ENCODE measurements at regions not wholly inside any gene's neighbourhood (a gene's known extent, or its start where the extent isn't known, plus 50 kb on each side); places are given as distances from the start of the nearest gene placed in this dataset.

DNA sequence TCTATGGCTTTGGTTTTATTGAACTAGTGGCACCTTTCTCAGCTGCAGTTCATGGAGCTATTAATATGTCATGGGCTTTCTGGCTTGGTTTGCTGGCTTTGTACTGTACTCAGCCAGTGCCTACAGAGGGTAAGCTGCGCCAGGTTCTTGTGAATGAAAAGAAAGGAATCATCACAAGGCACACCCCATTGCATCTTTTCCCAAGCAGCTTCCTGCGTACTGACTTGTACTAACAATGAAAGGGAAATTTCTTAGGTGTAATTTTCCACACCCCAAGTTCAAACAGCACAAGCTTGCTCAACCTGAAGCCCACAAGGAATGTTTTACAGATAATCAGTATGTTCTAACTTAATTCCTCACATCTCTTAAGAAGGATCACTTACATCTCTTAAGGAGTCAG is 78.0 kb upstream of the TNFSF18 start:
- TF ChIP-seq, protein P1, sequence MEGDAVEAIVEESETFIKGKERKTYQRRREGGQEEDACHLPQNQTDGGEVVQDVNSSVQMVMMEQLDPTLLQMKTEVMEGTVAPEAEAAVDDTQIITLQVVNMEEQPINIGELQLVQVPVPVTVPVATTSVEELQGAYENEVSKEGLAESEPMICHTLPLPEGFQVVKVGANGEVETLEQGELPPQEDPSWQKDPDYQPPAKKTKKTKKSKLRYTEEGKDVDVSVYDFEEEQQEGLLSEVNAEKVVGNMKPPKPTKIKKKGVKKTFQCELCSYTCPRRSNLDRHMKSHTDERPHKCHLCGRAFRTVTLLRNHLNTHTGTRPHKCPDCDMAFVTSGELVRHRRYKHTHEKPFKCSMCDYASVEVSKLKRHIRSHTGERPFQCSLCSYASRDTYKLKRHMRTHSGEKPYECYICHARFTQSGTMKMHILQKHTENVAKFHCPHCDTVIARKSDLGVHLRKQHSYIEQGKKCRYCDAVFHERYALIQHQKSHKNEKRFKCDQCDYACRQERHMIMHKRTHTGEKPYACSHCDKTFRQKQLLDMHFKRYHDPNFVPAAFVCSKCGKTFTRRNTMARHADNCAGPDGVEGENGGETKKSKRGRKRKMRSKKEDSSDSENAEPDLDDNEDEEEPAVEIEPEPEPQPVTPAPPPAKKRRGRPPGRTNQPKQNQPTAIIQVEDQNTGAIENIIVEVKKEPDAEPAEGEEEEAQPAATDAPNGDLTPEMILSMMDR (IDR thresholded peaks at IDR 0.05; ENCODE audit: unreplicated experiment) = no peak
- H3K27me3 Mint-ChIP-seq (ENCODE audit: unreplicated experiment) = no peaks in the 10 kb centered on the region

DNA sequence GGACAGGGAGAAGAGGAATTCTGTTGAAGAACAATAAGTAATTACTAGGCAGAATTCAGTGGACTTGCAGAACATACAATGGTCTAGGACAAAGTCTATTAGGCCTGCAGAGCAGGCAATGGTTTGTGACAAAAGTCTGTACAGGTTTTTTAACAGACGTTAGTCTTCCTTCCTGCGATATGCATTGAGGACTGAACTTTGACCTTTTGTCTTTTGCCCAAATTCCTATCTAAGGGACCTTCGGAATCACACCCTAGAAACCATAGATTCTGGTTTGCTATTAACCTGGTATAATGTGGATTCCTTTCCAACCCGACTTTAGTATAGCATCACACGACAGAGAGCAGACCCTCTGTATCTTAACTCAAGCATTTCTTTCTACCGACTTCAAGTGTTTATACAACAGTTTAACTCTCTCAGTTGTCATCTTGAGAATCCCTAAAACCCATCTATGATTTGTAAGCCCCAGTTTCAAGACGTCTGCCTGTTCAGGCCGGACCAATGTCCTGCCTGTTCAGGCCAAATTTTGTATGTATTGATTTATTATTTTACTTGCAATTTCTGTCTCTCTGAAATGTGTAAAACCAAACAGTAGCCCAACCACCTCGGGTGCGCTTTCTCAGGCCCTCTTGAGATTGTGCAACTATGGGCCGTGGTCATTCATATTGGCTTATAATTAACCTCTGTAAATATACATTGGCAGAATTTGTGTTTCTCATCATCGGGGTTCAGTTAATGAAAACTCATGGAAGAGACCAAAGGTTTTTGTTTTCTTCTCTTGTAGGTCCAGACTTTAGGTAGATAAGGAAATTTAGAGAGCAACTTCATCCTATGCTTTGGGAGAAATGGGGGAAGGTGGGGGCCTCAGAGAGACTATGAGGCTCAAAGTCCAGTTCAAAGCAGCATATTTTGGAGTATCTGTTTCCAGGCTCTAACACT is 76.9 kb upstream of the TNFSF18 start:
- H3K4me3 Mint-ChIP-seq (ENCODE audit: unreplicated experiment) = no peak overlapping the region
- H3K36me3 Mint-ChIP-seq (ENCODE audit: low read depth, unreplicated experiment) = no peaks in the 10 kb centered on the region
- peaks cover 11% of the 10 kb centered on the region for H3K4me1 Mint-ChIP-seq (ENCODE audit: unreplicated experiment)
- no peaks in the 10 kb centered on the region for H3K27me3 Mint-ChIP-seq (ENCODE audit: unreplicated experiment)
- H3K9me3 Mint-ChIP-seq (ENCODE audit: unreplicated experiment) = no peaks in the 10 kb centered on the region
- no peak for DNase-seq (ENCODE audit: low spot score)
- H3K27ac Mint-ChIP-seq (ENCODE audit: unreplicated experiment) = no peak overlapping the region
- TF ChIP-seq, protein P1 (IDR thresholded peaks at IDR 0.05; ENCODE audit: unreplicated experiment) = no peak

More for the DNA sequence above, 78.0 kb upstream of the TNFSF18 start:
- H3K36me3 Mint-ChIP-seq (ENCODE audit: low read depth, unreplicated experiment) = no peaks in the 10 kb centered on the region
- H3K9me3 Mint-ChIP-seq (ENCODE audit: unreplicated experiment) = no peaks in the 10 kb centered on the region
- H3K4me1 Mint-ChIP-seq (ENCODE audit: unreplicated experiment) = no peaks in the 10 kb centered on the region
- H3K4me3 Mint-ChIP-seq (ENCODE audit: unreplicated experiment) = no peak overlapping the region
- H3K27ac Mint-ChIP-seq (ENCODE audit: unreplicated experiment) = no peak overlapping the region
- DNase-seq (ENCODE audit: low spot score) = no peak

DNA sequence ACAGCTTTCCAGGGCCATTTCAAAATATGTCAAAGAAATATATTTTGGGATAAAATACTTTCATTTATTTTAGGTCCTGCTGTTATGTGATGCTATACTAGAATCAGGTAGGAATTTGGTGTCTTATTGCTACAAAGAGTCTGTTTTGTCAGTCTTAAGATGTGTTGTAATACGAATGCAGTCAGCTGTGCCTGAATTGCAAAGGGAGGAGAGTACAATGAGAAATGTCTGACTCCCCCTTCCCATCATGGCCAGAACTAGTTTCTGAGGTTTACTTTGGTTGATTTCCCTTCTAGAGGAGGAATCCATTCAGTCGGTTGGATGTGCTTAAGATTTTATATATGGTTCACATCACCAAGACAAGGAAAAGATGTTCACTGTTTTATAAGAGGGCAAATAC is 75.7 kb upstream of the TNFSF18 start:
- H3K27me3 Mint-ChIP-seq (ENCODE audit: unreplicated experiment) = no peaks in the 10 kb centered on the region
- H3K9me3 Mint-ChIP-seq (ENCODE audit: unreplicated experiment) = no peaks in the 10 kb centered on the region
- no peaks in the 10 kb centered on the region for H3K36me3 Mint-ChIP-seq (ENCODE audit: low read depth, unreplicated experiment)
- no peak overlapping the region for H3K4me3 Mint-ChIP-seq (ENCODE audit: unreplicated experiment)
- TF ChIP-seq, protein P1 (IDR thresholded peaks at IDR 0.05; ENCODE audit: unreplicated experiment) = no peak
- H3K27ac Mint-ChIP-seq (ENCODE audit: unreplicated experiment) = no peak overlapping the region
- peaks cover 14% of the 10 kb centered on the region for H3K4me1 Mint-ChIP-seq (ENCODE audit: unreplicated experiment)
- no peak for DNase-seq (ENCODE audit: low spot score)

- H3K27ac Mint-ChIP-seq (ENCODE audit: unreplicated experiment) = peak overlapping the region; percentile 59
- DNase-seq (ENCODE audit: low spot score) = peak; percentile 7
- no peaks in the 10 kb centered on the region for H3K36me3 Mint-ChIP-seq (ENCODE audit: low read depth, unreplicated experiment)
- peaks cover 14% of the 10 kb centered on the region for H3K4me1 Mint-ChIP-seq (ENCODE audit: unreplicated experiment)
- no peak overlapping the region for H3K4me3 Mint-ChIP-seq (ENCODE audit: unreplicated experiment)
- H3K27me3 Mint-ChIP-seq (ENCODE audit: unreplicated experiment) = no peaks in the 10 kb centered on the region
- TF ChIP-seq, protein P1 (IDR thresholded peaks at IDR 0.05; ENCODE audit: unreplicated experiment) = no peak
- H3K9me3 Mint-ChIP-seq (ENCODE audit: unreplicated experiment) = no peaks in the 10 kb centered on the region
Observed at GRCh38 chr1:173122958-173123852, 72.5 kb upstream of the TNFSF18 start.

All from endothelial cell (in vitro differentiated cells).